ENCODE measurements at regions not wholly inside any gene's neighbourhood (a gene's known extent, or its start where the extent isn't known, plus 50 kb on each side); places are given as distances from the start of the nearest gene placed in this dataset.

GRCh38 chr1:14538335-14538734 is 60.1 kb upstream of the KAZN start:
- TF ChIP-seq CTCF (conservative IDR thresholded peaks at IDR 0.05), result peak; percentile 76
- no peak for TF ChIP-seq ZFX (IDR thresholded peaks at IDR 0.05)

Measured in C4-2B (cell line).